ENCODE measurements at regions not wholly inside any gene's neighbourhood (a gene's known extent, or its start where the extent isn't known, plus 50 kb on each side); places are given as distances from the start of the nearest gene placed in this dataset.

- H3K4me3 ChIP-seq, result no peak overlapping the region
- DNase-seq (ENCODE audit: extremely low spot score in 2 of 2), result no peak
- no peaks in the 10 kb centered on the region for H3K27me3 ChIP-seq
- H3K36me3 ChIP-seq, result peaks cover 0 to 3% of the 10 kb centered on the region in 2 donors
- H3K27ac ChIP-seq, result no peak overlapping the region
- no peaks in the 10 kb centered on the region for H3K9me3 ChIP-seq
- no peaks in the 10 kb centered on the region for H3K4me1 ChIP-seq
- no peak for TF ChIP-seq CTCF (IDR thresholded peaks at IDR 0.05)
- TF ChIP-seq POLR2A (IDR thresholded peaks at IDR 0.05), result no peak
- no peak for TF ChIP-seq POLR2AphosphoS5 (IDR thresholded peaks at IDR 0.05; ENCODE audit: insufficient read depth in 1 of 2, low read depth in 1 of 2)
- intact Hi-C loops (cut with DNase I), result no loop called here
These were observed 119.7 kb upstream of the NUDT6 start for GRCh38 chr4:123042095-123042494.

- no peak overlapping the region for H3K4me3 ChIP-seq
- intact Hi-C loops (cut with DNase I), result no loop called here
- H3K27me3 ChIP-seq, result no peaks in the 10 kb centered on the region
These were observed 120.6 kb upstream of the NUDT6 start for GRCh38 chr4:123043013-123043412.

GRCh38 chr4:123043793-123044425, 121.5 kb upstream of the NUDT6 start:
- no peak for DNase-seq (ENCODE audit: extremely low spot score in 2 of 2)
- no peak for TF ChIP-seq CTCF (IDR thresholded peaks at IDR 0.05)
- TF ChIP-seq POLR2AphosphoS5 (IDR thresholded peaks at IDR 0.05; ENCODE audit: insufficient read depth in 1 of 2, low read depth in 1 of 2), result no peak
- TF ChIP-seq POLR2A (IDR thresholded peaks at IDR 0.05), result no peak
- intact Hi-C loops (cut with DNase I), result no loop called here
- H3K9me3 ChIP-seq, result no peaks in the 10 kb centered on the region
- no peaks in the 10 kb centered on the region for H3K27me3 ChIP-seq
- H3K4me1 ChIP-seq, result no peaks in the 10 kb centered on the region
- H3K27ac ChIP-seq, result no peak overlapping the region
- H3K4me3 ChIP-seq, result no peak overlapping the region
- H3K36me3 ChIP-seq, result peaks cover 0 to 3% of the 10 kb centered on the region in 2 donors

More at GRCh38 chr4:123043013-123043412, 120.6 kb upstream of the NUDT6 start:
- no peak for TF ChIP-seq CTCF (IDR thresholded peaks at IDR 0.05)
- TF ChIP-seq POLR2A (IDR thresholded peaks at IDR 0.05), result no peak
- no peak for TF ChIP-seq POLR2AphosphoS5 (IDR thresholded peaks at IDR 0.05; ENCODE audit: insufficient read depth in 1 of 2, low read depth in 1 of 2)
- no peak for DNase-seq (ENCODE audit: extremely low spot score in 2 of 2)
- Histone ChIP-seq H3K27ac (no peak overlapping the region), H3K9me3 (no peaks in the 10 kb centered on the region), H3K36me3 (peaks cover 0 to 3% of the 10 kb centered on the region in 2 donors), H3K4me1 (no peaks in the 10 kb centered on the region)

- peaks cover 0 to 3% of the 10 kb centered on the region in 2 donors for H3K36me3 ChIP-seq
- no peaks in the 10 kb centered on the region for H3K4me1 ChIP-seq
- no peak for TF ChIP-seq POLR2AphosphoS5 (IDR thresholded peaks at IDR 0.05; ENCODE audit: insufficient read depth in 1 of 2, low read depth in 1 of 2)
- no peak for TF ChIP-seq POLR2A (IDR thresholded peaks at IDR 0.05)
- TF ChIP-seq CTCF (IDR thresholded peaks at IDR 0.05), result no peak
- no peak overlapping the region for H3K4me3 ChIP-seq
- H3K27ac ChIP-seq, result no peak overlapping the region
- intact Hi-C loops (cut with DNase I), result no loop called here
- H3K27me3 ChIP-seq, result no peaks in the 10 kb centered on the region
- H3K9me3 ChIP-seq, result no peaks in the 10 kb centered on the region
- DNase-seq (ENCODE audit: extremely low spot score in 2 of 2), result no peak
These were observed 123.7 kb upstream of the NUDT6 start for GRCh38 chr4:123046096-123046495.

GRCh38 chr4:123050018-123050417, 127.6 kb upstream of the NUDT6 start:
- TF ChIP-seq CTCF (IDR thresholded peaks at IDR 0.05) (no peak), POLR2A (IDR thresholded peaks at IDR 0.05) (no peak), POLR2AphosphoS5 (IDR thresholded peaks at IDR 0.05; ENCODE audit: insufficient read depth in 1 of 2, low read depth in 1 of 2) (no peak)
- Histone ChIP-seq H3K36me3 (no peaks in the 10 kb centered on the region), H3K4me1 (no peaks in the 10 kb centered on the region), H3K27me3 (no peaks in the 10 kb centered on the region), H3K27ac (no peak overlapping the region), H3K4me3 (no peak overlapping the region), H3K9me3 (peaks cover 9% of the 10 kb centered on the region)
- intact Hi-C loops (cut with DNase I), result no loop called here
- no peak for DNase-seq (ENCODE audit: extremely low spot score in 2 of 2)

Measured in vagina (tissue), 2 donors.